HG02759 (cell line): ENCODE measurements at regions not wholly inside any gene's neighbourhood (a gene's known extent, or its start where the extent isn't known, plus 50 kb on each side); places are given as distances from the start of the nearest gene placed in this dataset.
A peak's percentile ranks its signal among the peaks of the same experiment; 100 is the strongest.

ENCODE experiments used
- ATAC-seq: cut with Tn5 transposase; IDR thresholded peaks from one replicate; pipeline ENCODE4 v1.9.1; 2021; ENCODE audit warnings: mild to moderate bottlenecking, moderate library complexity; ENCODE audit not compliant: unreplicated experiment

- no peak for ATAC-seq
Measured at GRCh38 chr4:144901141-144901540, 196.9 kb downstream of the ANAPC10 start.

GRCh38 chr4:144902614-144903013 is 195.4 kb downstream of the ANAPC10 start:
- no peak for ATAC-seq

GRCh38 chr4:144903953-144904711 is 193.9 kb downstream of the ANAPC10 start:
- ATAC-seq: no peak

- no peak for ATAC-seq
Measured at GRCh38 chr4:144905286-144905685, 192.7 kb downstream of the ANAPC10 start.

GRCh38 chr4:144906181-144906925 is 191.6 kb downstream of the ANAPC10 start:
- peak; percentile 55 for ATAC-seq

- no peak for ATAC-seq
Measured at GRCh38 chr4:144910723-144911122, 187.3 kb downstream of the ANAPC10 start.
